ENCODE measurements at regions not wholly inside any gene's neighbourhood (a gene's known extent, or its start where the extent isn't known, plus 50 kb on each side); places are given as distances from the start of the nearest gene placed in this dataset.

DNA sequence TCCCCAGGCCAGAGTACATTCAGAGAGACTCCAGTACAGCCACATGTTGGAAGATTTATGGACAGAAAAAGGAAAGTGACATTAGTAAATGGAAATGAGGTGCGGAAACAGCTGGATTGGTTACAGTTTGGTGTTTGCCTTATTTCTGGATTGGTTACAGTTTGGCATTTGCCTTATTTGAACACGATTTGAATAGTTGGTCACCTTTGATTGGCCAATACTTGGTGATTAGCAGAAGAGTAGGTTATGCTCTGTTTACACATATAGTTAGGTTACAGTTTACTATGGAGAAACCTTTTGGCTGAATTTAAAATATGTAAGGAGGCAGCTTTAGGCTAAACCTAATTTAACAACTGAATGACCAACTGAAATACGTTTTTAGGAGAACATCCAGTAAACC, 173.7 kb downstream of the AASDH start:
- Histone ChIP-seq H3K4me1 (no peaks in the 10 kb centered on the region), H3K27ac (no peak overlapping the region), H3K9me3 (no peaks in the 10 kb centered on the region), H3K27me3 (no peaks in the 10 kb centered on the region), H3K4me3 (no peak overlapping the region), H3K36me3 (no peaks in the 10 kb centered on the region)
- TF ChIP-seq POLR2A (IDR thresholded peaks at IDR 0.05) = no peak
- TF ChIP-seq EP300 (IDR thresholded peaks at IDR 0.05) = no peak
- TF ChIP-seq, protein P1, sequence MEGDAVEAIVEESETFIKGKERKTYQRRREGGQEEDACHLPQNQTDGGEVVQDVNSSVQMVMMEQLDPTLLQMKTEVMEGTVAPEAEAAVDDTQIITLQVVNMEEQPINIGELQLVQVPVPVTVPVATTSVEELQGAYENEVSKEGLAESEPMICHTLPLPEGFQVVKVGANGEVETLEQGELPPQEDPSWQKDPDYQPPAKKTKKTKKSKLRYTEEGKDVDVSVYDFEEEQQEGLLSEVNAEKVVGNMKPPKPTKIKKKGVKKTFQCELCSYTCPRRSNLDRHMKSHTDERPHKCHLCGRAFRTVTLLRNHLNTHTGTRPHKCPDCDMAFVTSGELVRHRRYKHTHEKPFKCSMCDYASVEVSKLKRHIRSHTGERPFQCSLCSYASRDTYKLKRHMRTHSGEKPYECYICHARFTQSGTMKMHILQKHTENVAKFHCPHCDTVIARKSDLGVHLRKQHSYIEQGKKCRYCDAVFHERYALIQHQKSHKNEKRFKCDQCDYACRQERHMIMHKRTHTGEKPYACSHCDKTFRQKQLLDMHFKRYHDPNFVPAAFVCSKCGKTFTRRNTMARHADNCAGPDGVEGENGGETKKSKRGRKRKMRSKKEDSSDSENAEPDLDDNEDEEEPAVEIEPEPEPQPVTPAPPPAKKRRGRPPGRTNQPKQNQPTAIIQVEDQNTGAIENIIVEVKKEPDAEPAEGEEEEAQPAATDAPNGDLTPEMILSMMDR (IDR thresholded peaks at IDR 0.05) = no peak
- TF ChIP-seq POLR2AphosphoS5 (IDR thresholded peaks at IDR 0.05) = no peak
- ATAC-seq = no peak
- WGBS, 2 donors (ENCODE audit: low coverage in 1 of 2) = 87 to 96% methylated on average over 3 of the region's 3 CpGs

DNA sequence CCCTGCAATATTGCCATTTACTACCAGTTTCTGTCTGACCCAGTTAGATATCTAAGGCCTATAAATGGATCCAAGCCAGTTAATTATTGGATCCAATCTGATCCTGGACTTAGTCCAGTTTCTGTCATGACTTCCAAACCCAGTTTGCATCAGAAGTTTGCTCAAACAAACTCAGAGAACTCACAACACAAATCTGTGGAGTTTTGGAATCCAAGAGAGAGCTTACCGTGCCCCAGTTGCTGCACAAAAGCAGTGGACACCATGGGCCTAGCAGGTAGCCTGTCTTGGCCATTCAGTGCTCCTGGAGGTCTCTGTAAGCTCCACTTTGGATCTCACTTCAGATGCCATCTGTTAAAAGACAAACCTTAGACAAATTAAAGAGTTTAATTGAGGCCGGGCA, 174.5 kb downstream of the AASDH start:
- Histone ChIP-seq H3K4me1 (no peaks in the 10 kb centered on the region), H3K27me3 (no peaks in the 10 kb centered on the region), H3K4me3 (no peak overlapping the region), H3K9me3 (no peaks in the 10 kb centered on the region), H3K36me3 (no peaks in the 10 kb centered on the region), H3K27ac (no peak overlapping the region)
- 83 to 88% methylated on average over 1 to 2 of the region's 2 CpGs for WGBS, 2 donors (ENCODE audit: low coverage in 1 of 2)
- no peak for ATAC-seq
- TF ChIP-seq POLR2AphosphoS5 (IDR thresholded peaks at IDR 0.05) = no peak
- TF ChIP-seq EP300 (IDR thresholded peaks at IDR 0.05) = no peak
- TF ChIP-seq POLR2A (IDR thresholded peaks at IDR 0.05) = no peak
- TF ChIP-seq, protein P1 (IDR thresholded peaks at IDR 0.05) = no peak

DNA sequence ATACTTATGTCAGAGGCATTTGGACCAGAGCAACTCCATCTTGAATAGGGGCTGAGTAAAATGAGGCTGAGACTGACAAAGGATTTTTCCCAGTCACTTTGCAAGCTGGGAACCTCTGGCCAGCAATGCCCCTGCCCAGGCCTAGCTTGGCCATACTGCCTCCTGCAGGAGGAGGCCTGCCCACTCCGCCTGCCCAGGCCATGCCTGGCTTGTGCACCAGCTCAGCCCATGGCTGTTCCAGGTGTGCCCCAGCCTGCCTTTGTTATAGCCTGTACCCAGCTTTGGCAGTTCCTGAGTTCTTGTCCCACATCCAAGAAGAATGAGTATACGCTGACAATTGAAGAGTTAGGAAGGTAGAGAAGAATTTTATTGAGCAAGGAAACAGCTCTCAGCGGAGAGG, 176.1 kb downstream of the AASDH start:
- no peaks in the 10 kb centered on the region for H3K4me1 ChIP-seq
- H3K36me3 ChIP-seq = no peaks in the 10 kb centered on the region
- TF ChIP-seq EP300 (IDR thresholded peaks at IDR 0.05) = no peak
- TF ChIP-seq, protein P1 (IDR thresholded peaks at IDR 0.05) = no peak
- no peak for TF ChIP-seq POLR2A (IDR thresholded peaks at IDR 0.05)
- no peak for TF ChIP-seq POLR2AphosphoS5 (IDR thresholded peaks at IDR 0.05)
- WGBS, 2 donors (ENCODE audit: low coverage in 1 of 2) = 90 to 100% methylated on average over 1 to 2 of the region's 3 CpGs
- H3K9me3 ChIP-seq = no peaks in the 10 kb centered on the region
- ATAC-seq = no peak
- H3K27ac ChIP-seq = no peak overlapping the region
- H3K4me3 ChIP-seq = no peak overlapping the region
- H3K27me3 ChIP-seq = no peaks in the 10 kb centered on the region

DNA sequence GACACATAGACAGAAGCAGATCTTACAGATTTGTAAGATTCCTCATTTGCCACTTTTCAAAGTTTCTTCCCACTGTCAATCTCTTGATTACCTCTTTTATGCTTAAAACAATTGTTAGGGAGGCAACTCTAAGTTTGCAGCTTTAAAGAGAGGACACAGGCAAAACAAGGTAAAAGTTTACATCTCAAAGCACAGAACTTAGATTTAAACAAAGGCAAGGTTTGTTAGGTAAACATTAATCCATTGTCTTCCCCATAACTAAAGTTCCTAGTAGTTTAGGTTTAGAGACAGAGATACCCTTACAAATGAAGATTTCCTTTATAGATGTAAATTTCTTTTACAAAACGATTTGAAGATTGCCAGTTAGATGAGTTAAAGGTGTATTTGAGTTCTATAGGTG, 176.9 kb downstream of the AASDH start:
- no peak overlapping the region for H3K4me3 ChIP-seq
- H3K4me1 ChIP-seq = no peaks in the 10 kb centered on the region
- no peaks in the 10 kb centered on the region for H3K9me3 ChIP-seq
- no peaks in the 10 kb centered on the region for H3K27me3 ChIP-seq
- TF ChIP-seq EP300 (IDR thresholded peaks at IDR 0.05) = no peak
- TF ChIP-seq, protein P1 (IDR thresholded peaks at IDR 0.05) = no peak
- no peak for TF ChIP-seq POLR2A (IDR thresholded peaks at IDR 0.05)
- no peak for TF ChIP-seq POLR2AphosphoS5 (IDR thresholded peaks at IDR 0.05)
- no peak for ATAC-seq
- H3K27ac ChIP-seq = no peak overlapping the region
- WGBS, 2 donors (ENCODE audit: low coverage in 1 of 2) = 62 to 67% methylated on average over 1 of the region's 1 CpG
- H3K36me3 ChIP-seq = no peaks in the 10 kb centered on the region

DNA sequence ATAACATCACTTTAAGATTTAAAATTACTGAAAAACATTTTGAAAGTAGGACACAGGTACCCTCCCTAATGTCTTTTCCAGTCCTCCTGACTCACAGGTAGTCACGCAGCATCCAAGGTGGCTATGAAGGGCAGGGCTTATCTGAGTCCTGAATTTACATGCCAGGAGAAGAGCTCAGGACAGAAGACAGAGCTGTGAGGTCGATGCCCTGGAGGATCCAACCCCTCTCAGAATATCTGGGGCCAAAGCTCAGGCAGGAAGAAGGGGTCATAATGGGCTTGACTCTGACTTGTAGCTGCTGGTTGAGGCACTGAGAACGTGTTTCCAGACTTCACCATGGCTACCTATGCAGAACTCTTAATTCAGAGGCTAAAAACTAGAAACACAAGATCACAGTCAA, 177.5 kb downstream of the AASDH start:
- ATAC-seq = no peak
- TF ChIP-seq, protein P1 (IDR thresholded peaks at IDR 0.05) = no peak
- TF ChIP-seq EP300 (IDR thresholded peaks at IDR 0.05) (no peak), POLR2AphosphoS5 (IDR thresholded peaks at IDR 0.05) (no peak), POLR2A (IDR thresholded peaks at IDR 0.05) (no peak)
- Histone ChIP-seq H3K9me3 (no peaks in the 10 kb centered on the region), H3K4me3 (no peak overlapping the region), H3K36me3 (no peaks in the 10 kb centered on the region), H3K27ac (no peak overlapping the region), H3K4me1 (no peaks in the 10 kb centered on the region), H3K27me3 (no peaks in the 10 kb centered on the region)
- WGBS, 2 donors (ENCODE audit: low coverage in 1 of 2) = 85 to 90% methylated on average over 2 of the region's 3 CpGs

Measured in gastroesophageal sphincter (tissue), 4 donors.